HG03432 (cell line): ENCODE measurements at regions not wholly inside any gene's neighbourhood (a gene's known extent, or its start where the extent isn't known, plus 50 kb on each side); places are given as distances from the start of the nearest gene placed in this dataset.
"Not testable (repeated sequence)": the region's sequence is repeated elsewhere in the genome, so short reads cannot be mapped to it uniquely, and the experiment has no call there.

Experiments
- ATAC-seq: cut with Tn5 transposase; IDR thresholded peaks from one replicate; pipeline ENCODE4 v1.9.1; 2021; ENCODE audit warnings: mild to moderate bottlenecking, moderate library complexity; ENCODE audit not compliant: unreplicated experiment

- ATAC-seq = peak; percentile 31
These were observed 175.5 kb downstream of the TFAP2B start for GRCh38 chr6:50993941-50994720.

- ATAC-seq = no peak
These were observed 176.4 kb downstream of the TFAP2B start for GRCh38 chr6:50995036-50995435.

- ATAC-seq = no peak
These were observed 180.2 kb downstream of the TFAP2B start for GRCh38 chr6:50998905-50999304.

GRCh38 chr6:51001399-51001798 lies 182.7 kb downstream of the TFAP2B start:
- no peak for ATAC-seq

- ATAC-seq = no peak
These were observed 185.7 kb downstream of the TFAP2B start for GRCh38 chr6:51004380-51004779.

- no peak for ATAC-seq
These were observed 187.1 kb downstream of the TFAP2B start for GRCh38 chr6:51005779-51006178.

GRCh38 chr6:51007237-51007636 lies 188.6 kb downstream of the TFAP2B start:
- ATAC-seq = no peak

GRCh38 chr6:51008693-51009092 lies 190.0 kb downstream of the TFAP2B start:
- ATAC-seq = not testable (repeated sequence)

GRCh38 chr6:51013376-51013775 lies 194.7 kb downstream of the TFAP2B start:
- ATAC-seq = no peak

- no peak for ATAC-seq
These were observed 196.7 kb downstream of the TFAP2B start for GRCh38 chr6:51015394-51015793.

- ATAC-seq = peak; percentile 45
These were observed 197.8 kb downstream of the TFAP2B start for GRCh38 chr6:51016489-51016888.

GRCh38 chr6:51019806-51020205 lies 201.1 kb downstream of the TFAP2B start:
- ATAC-seq = no peak

GRCh38 chr6:51021171-51021570 lies 202.5 kb downstream of the TFAP2B start:
- ATAC-seq = no peak

- no peak for ATAC-seq
These were observed 205.5 kb downstream of the TFAP2B start for GRCh38 chr6:51024126-51024525.

GRCh38 chr6:51025082-51025777 lies 206.6 kb downstream of the TFAP2B start:
- ATAC-seq = no peak

GRCh38 chr6:51027283-51028065 lies 208.8 kb downstream of the TFAP2B start:
- no peak for ATAC-seq

- no peak for ATAC-seq
These were observed 209.6 kb downstream of the TFAP2B start for GRCh38 chr6:51028276-51028675.

GRCh38 chr6:51029561-51029960 lies 210.9 kb downstream of the TFAP2B start:
- no peak for ATAC-seq

- ATAC-seq = no peak
These were observed 226.9 kb downstream of the TFAP2B start for GRCh38 chr6:51045548-51045947.

GRCh38 chr6:51049288-51049982 lies 230.8 kb downstream of the TFAP2B start:
- no peak for ATAC-seq
